H9 (cell line): ENCODE measurements at regions not wholly inside any gene's neighbourhood (a gene's known extent, or its start where the extent isn't known, plus 50 kb on each side); places are given as distances from the start of the nearest gene placed in this dataset.

Experiments used
- DNase-seq: peaks from one replicate; pipeline ENCODE4 v3.0.0-alpha.2; 2017
- H2AFZ ChIP-seq: one replicate; pipeline ENCODE4 v1.6.1; 2013; ENCODE audit warnings: mild to moderate bottlenecking, low read length, control low read depth, moderate library complexity
- H2AK5ac ChIP-seq: 2 replicates; pipeline ENCODE4 v1.6.1; 2013; ENCODE audit warnings: low read length, control low read depth, mixed read lengths; ENCODE audit not compliant: insufficient read length
- H2BK120ac ChIP-seq: one replicate; pipeline ENCODE4 v1.6.1; 2013; ENCODE audit warnings: low read depth, mild to moderate bottlenecking, low read length, control low read depth, inconsistent platforms; ENCODE audit not compliant: poor library complexity, severe bottlenecking
- H2BK12ac ChIP-seq: 2 replicates; pipeline ENCODE4 v1.6.1; 2013; ENCODE audit warnings: low read length, control low read depth, mixed read lengths, low read depth; ENCODE audit not compliant: insufficient read length
- H2BK15ac ChIP-seq: 2 replicates; pipeline ENCODE4 v1.6.1; 2013; ENCODE audit warnings: low read depth, low read length, control low read depth
- H2BK20ac ChIP-seq: one replicate; pipeline ENCODE4 v1.6.1; 2013; ENCODE audit warnings: low read depth, mild to moderate bottlenecking, low read length, control low read depth, inconsistent platforms; ENCODE audit not compliant: poor library complexity, severe bottlenecking
- H2BK5ac ChIP-seq: 2 replicates; pipeline ENCODE4 v1.6.1; 2013; ENCODE audit warnings: low read length, control low read depth, mixed read lengths; ENCODE audit not compliant: insufficient read length
- H3K14ac ChIP-seq: 2 replicates; pipeline ENCODE4 v1.6.1; 2013; ENCODE audit warnings: low read length, control low read depth; ENCODE audit not compliant: insufficient read depth
- H3K18ac ChIP-seq: 2 replicates; pipeline ENCODE4 v1.6.1; 2013; ENCODE audit warnings: low read depth, mild to moderate bottlenecking, mixed read lengths, low read length, control low read depth; ENCODE audit not compliant: insufficient read length
- H3K23ac ChIP-seq: 2 replicates; pipeline ENCODE4 v1.6.1; 2013; ENCODE audit warnings: low read length, control low read depth, mixed read lengths, low read depth; ENCODE audit not compliant: insufficient read length
- H3K23me2 ChIP-seq: 2 replicates; pipeline ENCODE4 v1.6.1; 2013; ENCODE audit warnings: low read depth, mild to moderate bottlenecking, mixed read lengths, low read length, control low read depth; ENCODE audit not compliant: insufficient read length, poor library complexity, severe bottlenecking
- H3K27ac ChIP-seq: 2 replicates; pipeline ENCODE4 v1.5.1; 2013; ENCODE audit warnings: low read length, control low read depth, mixed read lengths, low read depth; ENCODE audit not compliant: insufficient read length
- H3K27me3 ChIP-seq: 2 replicates; pipeline ENCODE4 v1.6.1; 2013; ENCODE audit warnings: low read length, control low read depth, inconsistent platforms; ENCODE audit not compliant: insufficient read depth
- H3K4ac ChIP-seq: 2 replicates; pipeline ENCODE4 v1.6.1; 2013; ENCODE audit warnings: low read depth, mild to moderate bottlenecking, control low read depth, inconsistent platforms, low read length, moderate library complexity
- H3K4me1 ChIP-seq: 2 replicates; pipeline ENCODE4 v1.6.1; 2013; ENCODE audit warnings: low read length, control low read depth, inconsistent platforms; ENCODE audit not compliant: insufficient read depth
- H3K4me2 ChIP-seq: 2 replicates; pipeline ENCODE4 v1.6.1; 2013; ENCODE audit warnings: low read length, control low read depth, mixed read lengths; ENCODE audit not compliant: insufficient read length, insufficient read depth
- H3K56ac ChIP-seq: 2 replicates; pipeline ENCODE4 v1.6.1; 2013; ENCODE audit warnings: low read depth, mild to moderate bottlenecking, mixed read lengths, low read length, control low read depth; ENCODE audit not compliant: insufficient read length
- H3K79me1 ChIP-seq: 2 replicates; pipeline ENCODE4 v1.6.1; 2013; ENCODE audit warnings: low read depth, mild to moderate bottlenecking, moderate library complexity, low read length, control low read depth, inconsistent platforms; ENCODE audit not compliant: insufficient read depth, poor library complexity, severe bottlenecking
- H3K79me2 ChIP-seq: 2 replicates; pipeline ENCODE4 v1.6.1; 2013; ENCODE audit warnings: low read length, control low read depth, inconsistent platforms; ENCODE audit not compliant: insufficient read depth
- H3K9ac ChIP-seq: 2 replicates; pipeline ENCODE4 v1.6.1; 2013; ENCODE audit warnings: low read length, control low read depth, mixed read lengths; ENCODE audit not compliant: insufficient read length; ENCODE audit errors: extremely low read depth
- H3K9me3 ChIP-seq: one replicate; pipeline ENCODE4 v1.6.1; 2013; ENCODE audit warnings: low read depth, low read length, inconsistent platforms; ENCODE audit not compliant: control insufficient read depth
- H3T11ph ChIP-seq: one replicate; pipeline ENCODE4 v1.6.1; 2013; ENCODE audit warnings: mild to moderate bottlenecking, low read length, control low read depth, inconsistent platforms
- H4K20me1 ChIP-seq: one replicate; pipeline ENCODE4 v1.6.1; 2013; ENCODE audit not compliant: control insufficient read depth, insufficient read length, insufficient read depth
- H4K5ac ChIP-seq: 2 replicates; pipeline ENCODE4 v1.6.1; 2013; ENCODE audit warnings: low read depth, mild to moderate bottlenecking, mixed read lengths, low read length, control low read depth; ENCODE audit not compliant: insufficient read length
- H4K8ac ChIP-seq: replicated peaks from 2 replicates; pipeline ENCODE4 v1.6.1; 2013; ENCODE audit warnings: low read length, control low read depth, mixed read lengths, low read depth; ENCODE audit not compliant: insufficient read length
- H4K91ac ChIP-seq: 2 replicates; pipeline ENCODE4 v1.6.1; 2013; ENCODE audit warnings: low read depth, mild to moderate bottlenecking, moderate library complexity, mixed read lengths, low read length, control low read depth; ENCODE audit not compliant: insufficient read length
- H3K27ac Mint-ChIP-seq, 3 experiments: 2 replicates in 2 of 3; 3 replicates in 1 of 3; pipeline ENCODE4 v1.8.0; 2020 to 2021; ENCODE audit warnings: mixed read lengths in 3 of 3, mild to moderate bottlenecking in 1 of 3, moderate library complexity in 1 of 3
- H3K27me3 Mint-ChIP-seq: 2 replicates; pipeline ENCODE4 v1.8.0; 2021; ENCODE audit warnings: low read depth, mild to moderate bottlenecking, moderate library complexity, mixed read lengths
- H3K36me3 Mint-ChIP-seq, 3 experiments: 2 replicates in 2 of 3; 3 replicates in 1 of 3; pipeline ENCODE4 v1.8.0; 2020 to 2021; ENCODE audit warnings: low read depth in 3 of 3, mixed read lengths in 3 of 3; ENCODE audit not compliant: insufficient read depth in 1 of 3
- H3K4me1 Mint-ChIP-seq, 2 experiments: 2 replicates each; pipeline ENCODE4 v1.8.0; 2020; ENCODE audit warnings: mixed read lengths in 2 of 2
- H3K4me3 Mint-ChIP-seq, 2 experiments: 2 replicates in 1 of 2; 3 replicates in 1 of 2; pipeline ENCODE4 v1.8.0; 2020 to 2021; ENCODE audit warnings: mild to moderate bottlenecking in 2 of 2, mixed read lengths in 2 of 2, moderate library complexity in 1 of 2
- H3K9me3 Mint-ChIP-seq, 2 experiments: 2 replicates in 1 of 2; 3 replicates in 1 of 2; pipeline ENCODE4 v1.8.0; 2020; ENCODE audit warnings: mild to moderate bottlenecking in 2 of 2, mixed read lengths in 2 of 2, moderate library complexity in 1 of 2
- CTCF ChIP-seq: fragments of 200-600 bp; sonication (generic); conservative IDR thresholded peaks from 3 replicates; pipeline ENCODE4 v1.8.0; 2021; ENCODE audit warnings: antibody characterized with exemption, mild to moderate bottlenecking
- WGBS: extraction: QIAGEN DNeasy Blood & Tissue Kit; methylation state at CpG from one replicate; pipeline ENCODE4 v1.1.7; 2013; ENCODE audit warnings: missing lambda C conversion rate, low lambda C conversion rate, mixed read lengths; ENCODE audit not compliant: insufficient read length; ENCODE audit errors: extremely low coverage; 5-methylcytosine and 5-hydroxymethylcytosine counted together

GRCh38 chr7:155925682-155926081, 113.4 kb upstream of the SHH start:
- no peak overlapping the region for H3K23ac ChIP-seq
- no peak overlapping the region for H2BK120ac ChIP-seq
- H3K9me3 Mint-ChIP-seq, result peaks cover 11 to 15% of the 10 kb centered on the region in 2 experiments; a peak in 4 of 5 replicates
- peaks cover 11 to 17% of the 10 kb centered on the region in 2 experiments for H3K4me1 Mint-ChIP-seq
- no peaks in the 10 kb centered on the region for H4K20me1 ChIP-seq
- H2AK5ac ChIP-seq, result no peak overlapping the region
- H3K18ac ChIP-seq, result no peak overlapping the region
- no peaks in the 10 kb centered on the region for H3K4me1 ChIP-seq
- no peak overlapping the region for H4K91ac ChIP-seq
- no peak overlapping the region for H3T11ph ChIP-seq
- no CpG with 5 or more reads among the region's 14 CpGs for WGBS
- no peak overlapping the region for H3K4me2 ChIP-seq
- H2BK15ac ChIP-seq, result no peak overlapping the region
- no peak overlapping the region for H2BK20ac ChIP-seq
- no peaks in the 10 kb centered on the region for H3K23me2 ChIP-seq
- TF ChIP-seq CTCF, result no peak
- no peak overlapping the region for H4K5ac ChIP-seq
- no peak overlapping the region for H3K27ac Mint-ChIP-seq
- H3K14ac ChIP-seq, result no peak overlapping the region; the same call in 1 of the 2 replicates
- H3K36me3 Mint-ChIP-seq, result peaks cover 0 to 7% (median 0%) of the 10 kb centered on the region in 3 experiments; a peak in 3 of 7 replicates
- no peak overlapping the region for H2BK5ac ChIP-seq
- no peak for DNase-seq
- peaks cover 11% of the 10 kb centered on the region for H3K27me3 Mint-ChIP-seq
- no peak overlapping the region for H3K9ac ChIP-seq
- no peak overlapping the region for H3K56ac ChIP-seq
- H3K9me3 ChIP-seq, result no peaks in the 10 kb centered on the region
- H3K27me3 ChIP-seq, result no peaks in the 10 kb centered on the region
- H3K79me1 ChIP-seq, result no peaks in the 10 kb centered on the region
- H3K27ac ChIP-seq, result no peak overlapping the region
- no peak overlapping the region for H2BK12ac ChIP-seq
- H4K8ac ChIP-seq, result no peak overlapping the region
- no peak overlapping the region for H2AFZ ChIP-seq
- no peak overlapping the region for H3K4ac ChIP-seq
- no peak overlapping the region for H3K4me3 Mint-ChIP-seq
- H3K79me2 ChIP-seq, result no peaks in the 10 kb centered on the region
